ENCODE measurements at regions not wholly inside any gene's neighbourhood (a gene's known extent, or its start where the extent isn't known, plus 50 kb on each side); places are given as distances from the start of the nearest gene placed in this dataset.

DNA sequence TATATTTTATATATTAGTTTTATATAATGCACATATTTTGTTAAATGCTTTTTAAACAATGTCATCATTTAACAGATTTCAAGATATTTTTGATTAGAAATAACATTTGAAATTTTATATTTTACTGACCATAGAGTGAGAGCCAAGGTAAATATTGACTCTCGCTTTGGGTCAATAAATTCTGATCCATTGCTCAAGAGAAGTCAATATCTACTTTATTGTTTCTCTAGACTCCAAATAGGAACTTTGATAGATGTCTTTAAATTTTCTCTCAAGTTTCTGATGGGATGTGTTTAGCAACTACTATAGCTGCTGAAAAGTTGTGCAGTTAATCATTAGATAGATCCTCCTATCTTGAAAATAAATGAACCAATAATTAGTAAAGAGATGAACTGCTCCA is 61.4 kb upstream of the ATXN7L3B start:
- H3K4me1 ChIP-seq (replicated peaks in 1 of 4; ENCODE audit: control insufficient read depth in 3 of 4, insufficient read depth in 4 of 4, low read length in 3 of 4): no peaks in the 10 kb centered on the region
- H2BK5ac ChIP-seq (ENCODE audit: low read depth, low read length): no peak overlapping the region
- no peak overlapping the region for H3K18ac ChIP-seq (ENCODE audit: extremely low read depth, low read length)
- no peak overlapping the region for H2AFZ ChIP-seq (ENCODE audit: low read length)
- CTCF ChIA-PET (ENCODE audit: partially characterized antibody): no interaction called here
- no peak overlapping the region for H3K4ac ChIP-seq (replicated peaks; ENCODE audit: insufficient read length, low read depth, low read length)
- no peak for DNase-seq (ENCODE audit: low read depth in 1 of 2, low spot score in 2 of 2)
- no peaks in the 10 kb centered on the region for H3K36me3 ChIP-seq (ENCODE audit: control insufficient read depth in 2 of 4, insufficient read depth in 4 of 4, low read length in 3 of 4)
- H4K91ac ChIP-seq (replicated peaks; ENCODE audit: insufficient read length, low read length): no peak overlapping the region
- no peak for FAIRE-seq
- no peaks in the 10 kb centered on the region for H4K20me1 ChIP-seq (replicated peaks in 1 of 2; ENCODE audit: control insufficient read depth in 1 of 2, insufficient read depth in 2 of 2, low read length in 2 of 2)
- no peaks in the 10 kb centered on the region for H3K79me1 ChIP-seq (ENCODE audit: low read depth, low read length)
- H3K27me3 ChIP-seq (replicated peaks in 1 of 4; ENCODE audit: control insufficient read depth in 3 of 4, extremely low read depth in 1 of 4, insufficient read depth in 3 of 4, low read length in 3 of 4): peaks cover 0 to 1% (median 0%) of the 10 kb centered on the region in 4 experiments; a peak in 1 of 7 replicates
- WGBS, 2 experiments (ENCODE audit: extremely low coverage in 1 of 2, insufficient coverage in 1 of 2, insufficient read length in 1 of 2, insufficient replicate concordance in 2 of 2, low coverage in 1 of 2, low lambda C conversion rate in 2 of 2, missing lambda C conversion rate in 1 of 2): 85% methylated on average over 1 of the region's 1 CpG; no CpG with 5 or more reads in 1 of the 2 experiments
- no peak overlapping the region for H2BK15ac ChIP-seq (ENCODE audit: low read length)
- H4K8ac ChIP-seq (ENCODE audit: extremely low read depth, insufficient read depth, low read length): no peak overlapping the region
- TF ChIP-seq BRCA1 (IDR thresholded peaks at IDR 0.05; ENCODE audit: low read depth, low read length): no peak
- no peak for TF ChIP-seq NANOG (IDR thresholded peaks at IDR 0.05; ENCODE audit: insufficient read depth, low read depth, low read length, poor library complexity, severe bottlenecking)
- TF ChIP-seq SIRT6 (IDR thresholded peaks at IDR 0.05; ENCODE audit: low read length): no peak
- TF ChIP-seq, protein P1, sequence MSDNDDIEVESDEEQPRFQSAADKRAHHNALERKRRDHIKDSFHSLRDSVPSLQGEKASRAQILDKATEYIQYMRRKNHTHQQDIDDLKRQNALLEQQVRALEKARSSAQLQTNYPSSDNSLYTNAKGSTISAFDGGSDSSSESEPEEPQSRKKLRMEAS (IDR thresholded peaks at IDR 0.05): no peak
- no peak for TF ChIP-seq GABPA (IDR thresholded peaks at IDR 0.05; ENCODE audit: borderline replicate concordance, insufficient read depth, low read length)
- TF ChIP-seq RNF2 (IDR thresholded peaks at IDR 0.05; ENCODE audit: borderline replicate concordance, low read depth, low read length, missing control alignments, poor library complexity, severe bottlenecking): no peak
- no peak for TF ChIP-seq POLR2A (IDR thresholded peaks at IDR 0.05; ENCODE audit: control extremely low read depth in 1 of 2, low read depth in 2 of 2, low read length in 2 of 2)
- TF ChIP-seq CBX5 (IDR thresholded peaks at IDR 0.05; ENCODE audit: low read depth, low read length): no peak
- TF ChIP-seq KDM4A (IDR thresholded peaks at IDR 0.05; ENCODE audit: low read depth, low read length, severe bottlenecking): no peak
- TF ChIP-seq CHD2 (IDR thresholded peaks at IDR 0.05; ENCODE audit: low read length): no peak
- no peak for TF ChIP-seq HDAC2 (IDR thresholded peaks at IDR 0.05; ENCODE audit: borderline replicate concordance in 1 of 2, low read depth in 2 of 2, low read length in 2 of 2)
- no peak for TF ChIP-seq CEBPB (IDR thresholded peaks at IDR 0.05; ENCODE audit: low read depth, low read length)
- TF ChIP-seq, protein P2, sequence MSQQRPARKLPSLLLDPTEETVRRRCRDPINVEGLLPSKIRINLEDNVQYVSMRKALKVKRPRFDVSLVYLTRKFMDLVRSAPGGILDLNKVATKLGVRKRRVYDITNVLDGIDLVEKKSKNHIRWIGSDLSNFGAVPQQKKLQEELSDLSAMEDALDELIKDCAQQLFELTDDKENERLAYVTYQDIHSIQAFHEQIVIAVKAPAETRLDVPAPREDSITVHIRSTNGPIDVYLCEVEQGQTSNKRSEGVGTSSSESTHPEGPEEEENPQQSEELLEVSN (IDR thresholded peaks at IDR 0.05): no peak
- no peaks in the 10 kb centered on the region for H3K9me3 ChIP-seq (ENCODE audit: insufficient read depth in 2 of 2, low read depth in 1 of 2, low read length in 1 of 2)
- H2BK12ac ChIP-seq (ENCODE audit: low read depth, low read length): no peak overlapping the region
- no peak overlapping the region for H3K4me2 ChIP-seq (ENCODE audit: insufficient read depth in 1 of 2, low read depth in 2 of 2, low read length in 2 of 2)
- no peak overlapping the region for H2BK120ac ChIP-seq (replicated peaks; ENCODE audit: low read depth, low read length)
- no peak overlapping the region for H3K9ac ChIP-seq (replicated peaks in 1 of 4; ENCODE audit: extremely low read depth in 1 of 4, low read depth in 3 of 4, low read length in 3 of 4)
- H3K56ac ChIP-seq (replicated peaks; ENCODE audit: insufficient read length, low read depth, low read length): no peak overlapping the region
- H3K14ac ChIP-seq (ENCODE audit: insufficient read length): no peak overlapping the region
- H2AK5ac ChIP-seq (ENCODE audit: low read depth, low read length): no peak overlapping the region
- H2BK20ac ChIP-seq (ENCODE audit: low read length): no peak overlapping the region
- POLR2A ChIA-PET (ENCODE audit: partially characterized antibody): no interaction called here
- no peak overlapping the region for H3K4me3 ChIP-seq (ENCODE audit: extremely low read depth in 1 of 4, insufficient read depth in 2 of 4, low read depth in 3 of 4, low read length in 4 of 4)
- no peak overlapping the region for H3K27ac ChIP-seq (ENCODE audit: low read depth, low read length)
- H3K79me2 ChIP-seq (ENCODE audit: control insufficient read depth in 1 of 2, insufficient read depth in 2 of 2, low read length in 2 of 2): no peaks in the 10 kb centered on the region
- no peak overlapping the region for H3K23ac ChIP-seq (ENCODE audit: insufficient read length)
- no peak overlapping the region for H4K5ac ChIP-seq (ENCODE audit: insufficient read length, low read depth, low read length)
- H3K23me2 ChIP-seq (ENCODE audit: low read depth, low read length): no peaks in the 10 kb centered on the region

Data from H1 (cell line).